Karpas-422 (cell line): ENCODE measurements at regions not wholly inside any gene's neighbourhood (a gene's known extent, or its start where the extent isn't known, plus 50 kb on each side); places are given as distances from the start of the nearest gene placed in this dataset.
"Not testable (repeated sequence)": the region's sequence is repeated elsewhere in the genome, so short reads cannot be mapped to it uniquely, and the experiment has no call there.

ENCODE experiments used
- DNase-seq: peaks from one replicate; pipeline ENCODE4 v3.0.0-alpha.2; 2015
- H2AFZ ChIP-seq: fragments of 200-600 bp; sonication (generic); 2 replicates; pipeline ENCODE4 v1.6.1; 2014; ENCODE audit warnings: antibody characterized with exemption, low read length, mixed read lengths
- H3K27ac ChIP-seq: fragments of 200-600 bp; sonication (generic); 2 replicates; pipeline ENCODE4 v1.5.1; 2014; ENCODE audit warnings: mild to moderate bottlenecking, low read length, moderate library complexity
- H3K27me3 ChIP-seq: fragments of 200-600 bp; sonication (generic); 2 replicates; pipeline ENCODE4 v1.6.1; 2014; ENCODE audit warnings: low read length, mixed read lengths
- H3K36me3 ChIP-seq: fragments of 200-600 bp; sonication (generic); 2 replicates; pipeline ENCODE4 v1.6.1; 2014; ENCODE audit warnings: low read length, mixed read lengths; ENCODE audit not compliant: insufficient read depth
- H3K4me1 ChIP-seq: fragments of 200-600 bp; sonication (generic); 2 replicates; pipeline ENCODE4 v1.6.1; 2014; ENCODE audit warnings: mild to moderate bottlenecking, low read length, mixed read lengths
- H3K4me2 ChIP-seq: fragments of 200-600 bp; sonication (generic); 2 replicates; pipeline ENCODE4 v1.6.1; 2014; ENCODE audit warnings: low read length, low read depth, mild to moderate bottlenecking; ENCODE audit not compliant: poor library complexity, severe bottlenecking
- H3K4me3 ChIP-seq: fragments of 200-600 bp; sonication (generic); 2 replicates; pipeline ENCODE4 v1.5.1; 2014; ENCODE audit warnings: mild to moderate bottlenecking, antibody characterized with exemption, low read length, mixed read lengths
- H3K79me2 ChIP-seq: fragments of 200-600 bp; sonication (generic); 2 replicates; pipeline ENCODE4 v1.6.1; 2014; ENCODE audit warnings: mild to moderate bottlenecking, low read length, mixed read lengths
- H3K9ac ChIP-seq: fragments of 200-600 bp; sonication (generic); 2 replicates; pipeline ENCODE4 v1.6.0; 2014; ENCODE audit warnings: low read length
- H3K9me2 ChIP-seq: fragments of 200-600 bp; sonication (generic), shearing (Covaris generic); replicated peaks from 2 replicates; pipeline ENCODE4 v1.6.0; 2014; ENCODE audit warnings: mild to moderate bottlenecking, low read length, moderate library complexity; ENCODE audit not compliant: insufficient read depth
- H3K9me3 ChIP-seq: fragments of 300-700, 200-600 bp; sonication (generic); 2 replicates; pipeline ENCODE4 v1.6.1; 2014; ENCODE audit warnings: low read length, mixed read lengths
- H4K20me1 ChIP-seq: fragments of 200-600 bp; sonication (generic); 2 replicates; pipeline ENCODE4 v1.6.1; 2014; ENCODE audit warnings: mild to moderate bottlenecking, antibody characterized with exemption, low read length, low read depth; ENCODE audit not compliant: insufficient read depth

DNA sequence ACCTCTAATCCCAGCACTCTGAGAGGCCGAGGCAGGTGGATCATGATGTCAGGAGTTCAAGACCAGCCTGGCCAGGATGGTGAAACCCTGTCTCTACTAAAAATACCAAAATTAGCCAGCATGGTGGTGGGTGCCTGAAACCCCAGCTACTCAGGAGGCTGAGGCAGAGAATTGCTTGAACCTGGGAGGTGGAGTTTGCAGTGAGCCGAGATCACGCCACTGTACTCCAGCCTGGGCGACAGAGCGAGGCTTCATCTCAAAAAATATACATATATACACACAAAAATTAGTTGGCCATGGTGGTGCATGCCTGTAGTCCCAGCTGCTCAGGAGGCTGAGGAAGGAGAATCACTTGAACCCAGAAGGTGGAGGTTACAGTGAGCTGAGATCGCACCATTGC lies 273.6 kb downstream of the GOLGA6L6 start:
- not testable (repeated sequence) for H3K4me2 ChIP-seq, H4K20me1 ChIP-seq, H2AFZ ChIP-seq, H3K4me1 ChIP-seq, H3K9me2 ChIP-seq, H3K27ac ChIP-seq, DNase-seq, H3K79me2 ChIP-seq, H3K36me3 ChIP-seq, H3K9ac ChIP-seq, H3K4me3 ChIP-seq, H3K9me3 ChIP-seq, H3K27me3 ChIP-seq

- H3K9me2 ChIP-seq, DNase-seq, H3K4me3 ChIP-seq, H3K79me2 ChIP-seq, H3K9ac ChIP-seq, H3K4me1 ChIP-seq, H3K9me3 ChIP-seq, H4K20me1 ChIP-seq, H3K27me3 ChIP-seq, H2AFZ ChIP-seq, H3K36me3 ChIP-seq, H3K27ac ChIP-seq, H3K4me2 ChIP-seq: not testable (repeated sequence)
Observed at GRCh38 chr15:20267051-20267730, 274.4 kb downstream of the GOLGA6L6 start.

GRCh38 chr15:20265710-20266109 lies 275.9 kb downstream of the GOLGA6L6 start:
- not testable (repeated sequence) for H3K36me3 ChIP-seq, H2AFZ ChIP-seq, H4K20me1 ChIP-seq, H3K27me3 ChIP-seq, H3K27ac ChIP-seq, H3K9me2 ChIP-seq, H3K79me2 ChIP-seq, H3K9ac ChIP-seq, DNase-seq, H3K4me3 ChIP-seq, H3K4me1 ChIP-seq, H3K9me3 ChIP-seq, H3K4me2 ChIP-seq

- not testable (repeated sequence) for H3K9ac ChIP-seq, H2AFZ ChIP-seq
Observed at GRCh38 chr15:20261321-20262280, 280.0 kb downstream of the GOLGA6L6 start.

GRCh38 chr15:20260650-20261049 lies 280.9 kb downstream of the GOLGA6L6 start:
- H2AFZ ChIP-seq, H3K4me2 ChIP-seq, H3K36me3 ChIP-seq, H3K9ac ChIP-seq, H3K9me2 ChIP-seq, H3K9me3 ChIP-seq, H3K79me2 ChIP-seq, DNase-seq, H4K20me1 ChIP-seq, H3K27ac ChIP-seq, H3K4me1 ChIP-seq, H3K27me3 ChIP-seq, H3K4me3 ChIP-seq: not testable (repeated sequence)

More at GRCh38 chr15:20261321-20262280, 280.0 kb downstream of the GOLGA6L6 start:
- not testable (repeated sequence) for H3K4me1 ChIP-seq, H3K9me3 ChIP-seq, H3K4me3 ChIP-seq, H3K9me2 ChIP-seq, H3K36me3 ChIP-seq, DNase-seq, H3K4me2 ChIP-seq, H4K20me1 ChIP-seq, H3K79me2 ChIP-seq, H3K27me3 ChIP-seq, H3K27ac ChIP-seq

DNA sequence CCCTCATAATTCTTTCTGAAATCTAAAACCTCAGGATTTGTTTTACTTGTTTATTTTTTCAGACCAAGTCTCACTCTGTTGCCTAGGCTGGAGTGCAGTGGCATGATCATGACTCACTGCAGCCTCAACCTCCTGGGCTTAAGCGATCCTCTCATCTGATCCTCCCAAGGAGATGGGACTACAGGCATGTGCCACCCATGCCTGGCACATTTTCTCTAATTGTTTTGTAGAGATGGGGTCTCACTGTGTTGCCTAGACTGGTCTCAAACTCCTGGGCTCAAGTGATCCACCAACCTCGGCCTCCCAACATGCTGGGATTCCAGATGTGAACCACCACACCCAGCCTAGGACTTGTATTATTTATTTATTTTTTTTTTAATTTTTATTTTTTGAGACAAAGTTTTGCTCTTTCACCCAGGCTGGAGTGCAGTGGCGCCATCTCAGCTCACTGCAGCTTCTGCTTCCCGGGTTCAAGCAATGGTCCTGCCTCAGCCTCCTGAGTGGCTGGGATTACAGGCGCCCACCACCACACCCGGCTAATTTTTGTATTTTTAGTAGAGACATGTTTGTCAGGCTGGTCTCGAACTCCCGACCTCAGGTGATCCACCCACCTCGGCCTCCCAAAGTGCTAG lies 281.9 kb downstream of the GOLGA6L6 start:
- H3K27me3 ChIP-seq, H3K4me3 ChIP-seq, H3K4me1 ChIP-seq, H3K9me2 ChIP-seq, H3K4me2 ChIP-seq, H3K27ac ChIP-seq, H3K9me3 ChIP-seq, H4K20me1 ChIP-seq, H3K9ac ChIP-seq, DNase-seq, H2AFZ ChIP-seq, H3K79me2 ChIP-seq, H3K36me3 ChIP-seq: not testable (repeated sequence)

GRCh38 chr15:20256394-20256793 lies 285.2 kb downstream of the GOLGA6L6 start:
- H3K9me2 ChIP-seq, H3K4me3 ChIP-seq, H3K9me3 ChIP-seq: not testable (repeated sequence)

DNA sequence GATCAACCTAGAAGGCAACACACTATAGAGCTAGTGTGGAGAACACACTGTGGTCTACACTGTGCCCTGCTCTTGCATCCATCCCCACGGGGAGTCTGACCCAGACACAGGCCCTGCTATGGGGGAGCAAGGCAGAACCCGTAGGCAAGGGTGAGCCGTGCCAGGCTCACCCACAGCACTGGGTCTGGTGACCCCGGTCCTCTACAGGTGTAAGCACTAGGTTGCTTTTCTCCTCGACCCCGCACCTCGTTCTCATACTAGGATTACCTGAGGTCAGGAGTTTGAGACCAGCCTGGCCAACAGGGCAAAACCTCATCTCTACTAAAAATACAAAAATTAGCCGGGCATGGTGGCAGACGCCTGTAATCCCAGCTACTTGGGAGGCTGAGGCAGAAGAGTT lies 286.0 kb downstream of the GOLGA6L6 start:
- H3K4me3 ChIP-seq, H3K27me3 ChIP-seq, H3K4me2 ChIP-seq, H3K9me3 ChIP-seq, H2AFZ ChIP-seq, H3K36me3 ChIP-seq, H3K4me1 ChIP-seq, H3K9me2 ChIP-seq, H3K79me2 ChIP-seq, H3K9ac ChIP-seq, DNase-seq, H4K20me1 ChIP-seq, H3K27ac ChIP-seq: not testable (repeated sequence)

More at GRCh38 chr15:20256394-20256793, 285.2 kb downstream of the GOLGA6L6 start:
- H3K36me3 ChIP-seq, H3K4me2 ChIP-seq, H3K27me3 ChIP-seq, H3K9ac ChIP-seq, H4K20me1 ChIP-seq, H3K27ac ChIP-seq, DNase-seq, H3K4me1 ChIP-seq, H3K79me2 ChIP-seq, H2AFZ ChIP-seq: not testable (repeated sequence)
